IMR-90 (cell line): ENCODE measurements at regions not wholly inside any gene's neighbourhood (a gene's known extent, or its start where the extent isn't known, plus 50 kb on each side); places are given as distances from the start of the nearest gene placed in this dataset.

Source experiments
- ATAC-seq: fragments of 200-7000 bp; cut with Tn5 transposase; 2 replicates; pipeline ENCODE4 v1.9.1; 2020; ENCODE audit warnings: low read depth, mild to moderate bottlenecking, moderate library complexity
- BruUV-seq: library from RNA; stranded (reverse); fragments of 400-500 nt; replicated peaks from 2 replicates; lab custom pipeline; 2021; lab: Mats Ljungman, UMichigan
- CTCF ChIA-PET: fragments of 300-600 bp; formaldehyde crosslinking; extraction: SDS; loops from one replicate; lab custom pipeline; 2021; ENCODE audit warnings: antibody characterized with exemption; lab: Yijun Ruan, JAX
- POLR2A ChIA-PET: fragments of 300-600 bp; sonication (Branson Sonifier 250); formaldehyde crosslinking; loops from one replicate; lab custom pipeline; 2022; ENCODE audit warnings: antibody characterized with exemption; ENCODE audit not compliant: unreplicated experiment; lab: Charles Lee
- DNase-seq: peaks from one replicate; pipeline ENCODE4 v3.0.0; 2013
- H2AFZ ChIP-seq: replicated peaks from 2 replicates; pipeline ENCODE3; 2013; ENCODE audit warnings: low read length, mild to moderate bottlenecking; ENCODE audit not compliant: poor library complexity
- H2AK5ac ChIP-seq: 2 replicates; pipeline ENCODE4 v1.6.1; 2013; ENCODE audit warnings: low read depth, low read length, inconsistent platforms
- H2AK9ac ChIP-seq: replicated peaks from 2 replicates; pipeline ENCODE3; 2013; ENCODE audit warnings: mild to moderate bottlenecking, low read depth, low read length, moderate library complexity; ENCODE audit not compliant: poor library complexity
- H2BK120ac ChIP-seq: 2 replicates; pipeline ENCODE4 v1.6.1; 2013; ENCODE audit warnings: low read depth, low read length, inconsistent platforms
- H2BK15ac ChIP-seq: 3 replicates; pipeline ENCODE4 v1.6.1; 2013; ENCODE audit warnings: low read depth, low read length, inconsistent platforms
- H2BK20ac ChIP-seq: 2 replicates; pipeline ENCODE4 v1.6.1; 2013; ENCODE audit warnings: low read depth, mild to moderate bottlenecking, inconsistent platforms, low read length, moderate library complexity
- H2BK5ac ChIP-seq: 2 replicates; pipeline ENCODE4 v1.6.1; 2013; ENCODE audit warnings: mild to moderate bottlenecking, low read depth, low read length, inconsistent platforms; ENCODE audit not compliant: poor library complexity, severe bottlenecking
- H3K14ac ChIP-seq: replicated peaks from 2 replicates; pipeline ENCODE4 v1.6.1; 2013; ENCODE audit warnings: low read depth, low read length, inconsistent platforms
- H3K18ac ChIP-seq: 2 replicates; pipeline ENCODE4 v1.6.1; 2013; ENCODE audit warnings: low read depth, low read length, control low read depth
- H3K23ac ChIP-seq: 2 replicates; pipeline ENCODE4 v1.6.1; 2013; ENCODE audit warnings: low read depth, low read length, inconsistent platforms
- H3K27ac ChIP-seq: 2 replicates; pipeline ENCODE4 v1.5.1; 2013; ENCODE audit warnings: mild to moderate bottlenecking, control low read depth, low read length; ENCODE audit not compliant: insufficient read depth
- H3K27me3 ChIP-seq: 2 replicates; pipeline ENCODE4 v1.6.1; 2013; ENCODE audit warnings: low read length; ENCODE audit not compliant: control insufficient read depth, insufficient read depth
- H3K36me3 ChIP-seq: 2 replicates; pipeline ENCODE4 v1.6.1; 2013; ENCODE audit warnings: low read length, mixed read lengths; ENCODE audit not compliant: control insufficient read depth, insufficient read depth
- H3K4ac ChIP-seq: 2 replicates; pipeline ENCODE4 v1.6.1; 2013; ENCODE audit warnings: low read depth, low read length, inconsistent platforms
- H3K4me1 ChIP-seq: 2 replicates; pipeline ENCODE4 v1.6.1; 2013; ENCODE audit warnings: low read length, mixed read lengths; ENCODE audit not compliant: control insufficient read depth, insufficient read depth
- H3K4me2 ChIP-seq: 2 replicates; pipeline ENCODE4 v1.6.1; 2013; ENCODE audit warnings: low read depth, mild to moderate bottlenecking, control low read depth, low read length, moderate library complexity
- H3K4me3 ChIP-seq: 2 replicates; pipeline ENCODE4 v1.5.1; 2013; ENCODE audit warnings: low read depth, mild to moderate bottlenecking, control low read depth, low read length, moderate library complexity; ENCODE audit not compliant: insufficient read depth
- H3K56ac ChIP-seq: 2 replicates; pipeline ENCODE4 v1.6.1; 2013; ENCODE audit warnings: low read length, inconsistent platforms; ENCODE audit not compliant: insufficient read depth; ENCODE audit errors: extremely low read depth
- H3K79me1 ChIP-seq, 2 experiments: 2 replicates each; pipeline ENCODE4 v1.6.1; 2013; ENCODE audit warnings: low read length in 2 of 2, inconsistent platforms in 1 of 2, low read depth in 1 of 2
- H3K9ac ChIP-seq: 2 replicates; pipeline ENCODE4 v1.6.1; 2013; ENCODE audit warnings: low read depth, low read length, control low read depth
- H3K9me1 ChIP-seq: 2 replicates; pipeline ENCODE4 v1.6.1; 2013; ENCODE audit warnings: low read length, inconsistent platforms; ENCODE audit not compliant: insufficient read depth
- H3K9me3 ChIP-seq: 2 replicates; pipeline ENCODE4 v1.6.1; 2013; ENCODE audit warnings: low read length; ENCODE audit not compliant: control insufficient read depth, insufficient read depth
- H4K20me1 ChIP-seq: 2 replicates; pipeline ENCODE4 v1.6.1; 2013; ENCODE audit warnings: low read length, inconsistent platforms; ENCODE audit not compliant: insufficient read depth
- H4K5ac ChIP-seq: 2 replicates; pipeline ENCODE4 v1.6.1; 2013; ENCODE audit warnings: mild to moderate bottlenecking, low read depth, low read length, control low read depth
- H4K8ac ChIP-seq, 2 experiments: 2 replicates each; pipeline ENCODE4 v1.6.1; 2013; ENCODE audit warnings: low read depth in 2 of 2, low read length in 2 of 2, control low read depth in 1 of 2, inconsistent platforms in 1 of 2
- H4K91ac ChIP-seq: 2 replicates; pipeline ENCODE4 v1.6.1; 2013; ENCODE audit warnings: low read depth, low read length, inconsistent platforms; ENCODE audit not compliant: insufficient read depth
- BHLHE40 ChIP-seq: fragments of 150-350 bp; IDR thresholded peaks from 2 replicates; pipeline ENCODE4 v1.6.1; 2016; ENCODE audit warnings: mild to moderate bottlenecking, low read depth, low read length
- CEBPB ChIP-seq: IDR thresholded peaks from 2 replicates; pipeline ENCODE4 v1.6.1; 2012; ENCODE audit warnings: low read depth, low read length, improper control_type of control experiment
- CHD1 ChIP-seq: IDR thresholded peaks from 2 replicates; pipeline ENCODE4 v1.6.1; 2012; ENCODE audit warnings: low read depth, low read length, improper control_type of control experiment
- CTCF ChIP-seq: conservative IDR thresholded peaks from 2 replicates; pipeline ENCODE4 v1.5.1; 2012; ENCODE audit warnings: mild to moderate bottlenecking, low read depth, low read length, improper control_type of control experiment
- ELK1 ChIP-seq: fragments of 150-350 bp; IDR thresholded peaks from 2 replicates; pipeline ENCODE4 v1.6.1; 2016; ENCODE audit warnings: low read depth, mild to moderate bottlenecking, low read length, moderate library complexity, borderline replicate concordance
- FOS ChIP-seq: fragments of 150-350 bp; IDR thresholded peaks from 2 replicates; pipeline ENCODE4 v1.6.1; 2016; ENCODE audit warnings: low read depth, low read length
- MAFK ChIP-seq: IDR thresholded peaks from 2 replicates; pipeline ENCODE4 v1.6.1; 2012; ENCODE audit warnings: low read depth, low read length, improper control_type of control experiment
- MAZ ChIP-seq: IDR thresholded peaks from 2 replicates; pipeline ENCODE4 v1.6.1; 2012; ENCODE audit warnings: low read depth, mild to moderate bottlenecking, low read length, improper control_type of control experiment, moderate library complexity, borderline replicate concordance
- MXI1 ChIP-seq: IDR thresholded peaks from 2 replicates; pipeline ENCODE4 v1.6.1; 2012; ENCODE audit warnings: low read depth, mild to moderate bottlenecking, low read length, moderate library complexity, borderline replicate concordance
- NFE2L2 ChIP-seq: fragments of 150-350 bp; IDR thresholded peaks from 2 replicates; pipeline ENCODE4 v1.6.1; 2016; ENCODE audit warnings: low read depth, mild to moderate bottlenecking, low read length
- POLR2A ChIP-seq: IDR thresholded peaks from 2 replicates; pipeline ENCODE4 v1.6.1; 2012; ENCODE audit warnings: mild to moderate bottlenecking, low read depth, low read length
- RAD21 ChIP-seq: IDR thresholded peaks from 2 replicates; pipeline ENCODE4 v1.6.1; 2012; ENCODE audit warnings: low read length, improper control_type of control experiment
- RCOR1 ChIP-seq: IDR thresholded peaks from 2 replicates; pipeline ENCODE4 v1.6.1; 2012; ENCODE audit warnings: mild to moderate bottlenecking, low read length, improper control_type of control experiment; ENCODE audit not compliant: insufficient replicate concordance
- RFX5 ChIP-seq: IDR thresholded peaks from 2 replicates; pipeline ENCODE4 v1.8.0; 2012; ENCODE audit warnings: low read depth, mild to moderate bottlenecking, low read length, moderate library complexity
- SMC3 ChIP-seq: fragments of 150-350 bp; IDR thresholded peaks from 2 replicates; pipeline ENCODE4 v1.6.1; 2016; ENCODE audit warnings: low read depth, mild to moderate bottlenecking, antibody characterized with exemption, low read length, moderate library complexity
- USF2 ChIP-seq: fragments of 150-350 bp; IDR thresholded peaks from 2 replicates; pipeline ENCODE4 v1.6.1; 2017; ENCODE audit warnings: mild to moderate bottlenecking, antibody characterized with exemption, low read length, low read depth
- WGBS, 2 experiments: methylation state at CpG; one replicate each; pipeline versions ENCODE4 v1.1.5 to v1.1.7; 2013; ENCODE audit warnings: missing lambda C conversion rate in 2 of 2; ENCODE audit not compliant: insufficient read length in 1 of 2; ENCODE audit errors: extremely low coverage in 2 of 2; 5-methylcytosine and 5-hydroxymethylcytosine counted together
- dilution Hi-C: fragments of 300-500 bp; cut with HindIII; formaldehyde crosslinking; loops from one replicate; pipeline ENCODE4 v1.14.3; 2018; ENCODE audit warnings: low sequenced_read_pairs; ENCODE audit not compliant: unreplicated experiment
- in situ Hi-C: fragments of 300-500 bp; cut with MboI; formaldehyde crosslinking; loops from 3 replicates; pipeline ENCODE4 v1.14.3; 2019; ENCODE audit warnings: low sequenced_read_pairs, inconsistent platforms, mixed read lengths
- intact Hi-C: fragments of 100-400 bp; cut with micrococcal nuclease; formaldehyde crosslinking; loops from 2 replicates; pipeline ENCODE4 v1.10.0; 2022

GRCh38 chr2:145775591-145775990 lies 1255.7 kb upstream of the ZEB2 start:
- Histone ChIP-seq H3K36me3 (no peaks in the 10 kb centered on the region), H3K79me1 (no peaks in the 10 kb centered on the region), H3K56ac (no peak overlapping the region), H3K9ac (no peak overlapping the region), H2BK15ac (no peak overlapping the region), H2BK5ac (no peak overlapping the region), H3K9me3 (no peaks in the 10 kb centered on the region), H3K9me1 (no peaks in the 10 kb centered on the region), H2BK20ac (no peak overlapping the region), H4K5ac (no peak overlapping the region), H4K8ac (no peak overlapping the region), H2BK120ac (no peak overlapping the region), H3K4me1 (no peaks in the 10 kb centered on the region), H3K4me3 (no peak overlapping the region), H3K4ac (no peak overlapping the region), H2AK5ac (no peak overlapping the region), H3K27me3 (no peaks in the 10 kb centered on the region), H2AFZ (no peak overlapping the region), H4K91ac (no peak overlapping the region), H3K14ac (no peak overlapping the region), H4K20me1 (no peaks in the 10 kb centered on the region), H3K27ac (no peak overlapping the region), H3K23ac (no peak overlapping the region), H3K4me2 (no peak overlapping the region), H2AK9ac (no peak overlapping the region), H3K18ac (no peak overlapping the region)
- WGBS, 2 experiments = no CpG with 5 or more reads among the region's 2 CpGs
- ATAC-seq (no peak), DNase-seq (no peak)
- ChIA-PET CTCF (no interaction called here), POLR2A (no interaction called here)
- intact Hi-C loops = no loop called here
- TF ChIP-seq MAZ (no peak), POLR2A (no peak), NFE2L2 (no peak), CEBPB (no peak), MXI1 (no peak), SMC3 (no peak), BHLHE40 (no peak), RAD21 (no peak), CHD1 (no peak), RFX5 (no peak), USF2 (no peak), ELK1 (no peak), FOS (no peak), MAFK (no peak), RCOR1 (no peak), CTCF (no peak)
- in situ Hi-C loops = no loop called here
- BruUV-seq = no TSS peak
- dilution Hi-C loops = no loop called here
